Activated CD4-positive, CD25-positive, alpha-beta regulatory T cell treated with anti-CD3 and anti-CD28 coated beads, Interleukin-2, amount 50 U/mL, for 16 hours (primary cell): ENCODE measurements at regions not wholly inside any gene's neighbourhood (a gene's known extent, or its start where the extent isn't known, plus 50 kb on each side); places are given as distances from the start of the nearest gene placed in this dataset.

Experiments
- DNase-seq: peaks from one replicate; pipeline ENCODE4 v3.0.0-alpha.2; 2020; ENCODE audit warnings: low read depth, low spot score

GRCh38 chr18:46408334-46408987 lies 248.6 kb downstream of the LOXHD1 start:
- no peak for DNase-seq

- no peak for DNase-seq
These were observed 245.7 kb downstream of the LOXHD1 start for GRCh38 chr18:46411191-46411828.

- no peak for DNase-seq
These were observed 244.9 kb downstream of the LOXHD1 start for GRCh38 chr18:46411867-46412690.

GRCh38 chr18:46412916-46413315 lies 244.1 kb downstream of the LOXHD1 start:
- DNase-seq, result no peak

GRCh38 chr18:46413684-46414083 lies 243.3 kb downstream of the LOXHD1 start:
- DNase-seq, result no peak

- no peak for DNase-seq
These were observed 242.2 kb downstream of the LOXHD1 start for GRCh38 chr18:46414863-46415262.

- no peak for DNase-seq
These were observed 241.3 kb downstream of the LOXHD1 start for GRCh38 chr18:46415532-46416252.

GRCh38 chr18:46416706-46417638 lies 240.0 kb downstream of the LOXHD1 start:
- no peak for DNase-seq

- no peak for DNase-seq
These were observed 238.3 kb downstream of the LOXHD1 start for GRCh38 chr18:46418663-46419260.

GRCh38 chr18:46419391-46420141 lies 237.5 kb downstream of the LOXHD1 start:
- DNase-seq, result no peak

GRCh38 chr18:46421973-46422551 lies 235.0 kb downstream of the LOXHD1 start:
- DNase-seq, result no peak

GRCh38 chr18:46422552-46423055 lies 234.4 kb downstream of the LOXHD1 start:
- DNase-seq, result no peak

GRCh38 chr18:46423226-46423805 lies 233.7 kb downstream of the LOXHD1 start:
- DNase-seq, result no peak

- no peak for DNase-seq
These were observed 232.1 kb downstream of the LOXHD1 start for GRCh38 chr18:46424898-46425297.

GRCh38 chr18:46425511-46425910 lies 231.5 kb downstream of the LOXHD1 start:
- no peak for DNase-seq

GRCh38 chr18:46426021-46426678 lies 230.9 kb downstream of the LOXHD1 start:
- no peak for DNase-seq

GRCh38 chr18:46426679-46427047 lies 230.4 kb downstream of the LOXHD1 start:
- DNase-seq, result no peak
